ENCODE measurements at regions not wholly inside any gene's neighbourhood (a gene's known extent, or its start where the extent isn't known, plus 50 kb on each side); places are given as distances from the start of the nearest gene placed in this dataset.

GRCh38 chr3:21054064-21054463 is 696.9 kb downstream of the ZNF385D start:
- ATAC-seq (no peak), DNase-seq (ENCODE audit: low spot score) (no peak)
- no peaks in the 10 kb centered on the region for H3K36me3 Mint-ChIP-seq (ENCODE audit: low read depth)
- Histone ChIP-seq H3K36me3 (ENCODE audit: insufficient read depth) (no peaks in the 10 kb centered on the region), H3K4me2 (no peak overlapping the region), H3K27ac (ENCODE audit: low read depth) (no peak overlapping the region), H4K20me1 (replicated peaks; ENCODE audit: insufficient read depth) (no peaks in the 10 kb centered on the region), H3K79me2 (replicated peaks; ENCODE audit: insufficient read depth) (no peaks in the 10 kb centered on the region), H2AFZ (no peak overlapping the region), H3K9me2 (ENCODE audit: insufficient read depth) (no peaks in the 10 kb centered on the region), H3K27me3 (ENCODE audit: insufficient read depth) (no peaks in the 10 kb centered on the region), H3F3A (replicated peaks; ENCODE audit: low read depth) (no peaks in the 10 kb centered on the region), H3K4me3 (no peak overlapping the region), H3K4me1 (ENCODE audit: insufficient read depth) (no peaks in the 10 kb centered on the region)
- H3K4me1 Mint-ChIP-seq, result no peaks in the 10 kb centered on the region
- H3K27ac Mint-ChIP-seq, result no peak overlapping the region
- no peak for TF ChIP-seq EZH2phosphoT487 (IDR thresholded peaks at IDR 0.05; ENCODE audit: unreplicated experiment)
- H3K4me3 Mint-ChIP-seq, result no peak overlapping the region
- H3K27me3 Mint-ChIP-seq (ENCODE audit: insufficient read depth, low read depth, poor library complexity), result no peaks in the 10 kb centered on the region
- H3K9me3 Mint-ChIP-seq, result no peaks in the 10 kb centered on the region

- no peak overlapping the region for H2AFZ ChIP-seq
- ATAC-seq, result no peak
- no peak overlapping the region for H3K27ac Mint-ChIP-seq
- no peaks in the 10 kb centered on the region for H3K27me3 ChIP-seq (ENCODE audit: insufficient read depth)
- no peaks in the 10 kb centered on the region for H3K4me1 ChIP-seq (ENCODE audit: insufficient read depth)
- H3K79me2 ChIP-seq (replicated peaks; ENCODE audit: insufficient read depth), result no peaks in the 10 kb centered on the region
- DNase-seq (ENCODE audit: low spot score), result no peak
- H3K36me3 Mint-ChIP-seq (ENCODE audit: low read depth), result no peaks in the 10 kb centered on the region
- H3F3A ChIP-seq (replicated peaks; ENCODE audit: low read depth), result no peaks in the 10 kb centered on the region
- H3K27ac ChIP-seq (ENCODE audit: low read depth), result no peak overlapping the region
- H4K20me1 ChIP-seq (replicated peaks; ENCODE audit: insufficient read depth), result no peaks in the 10 kb centered on the region
- H3K4me1 Mint-ChIP-seq, result no peaks in the 10 kb centered on the region
- H3K9me2 ChIP-seq (ENCODE audit: insufficient read depth), result no peaks in the 10 kb centered on the region
- no peak overlapping the region for H3K4me3 Mint-ChIP-seq
- no peaks in the 10 kb centered on the region for H3K36me3 ChIP-seq (ENCODE audit: insufficient read depth)
- H3K4me3 ChIP-seq, result no peak overlapping the region
- no peak overlapping the region for H3K4me2 ChIP-seq
- H3K9me3 Mint-ChIP-seq, result no peaks in the 10 kb centered on the region
- H3K27me3 Mint-ChIP-seq (ENCODE audit: insufficient read depth, low read depth, poor library complexity), result no peaks in the 10 kb centered on the region
- no peak for TF ChIP-seq REST (IDR thresholded peaks at IDR 0.05; ENCODE audit: unreplicated experiment)
- no peak for TF ChIP-seq EZH2 (IDR thresholded peaks at IDR 0.05; ENCODE audit: low read depth, unreplicated experiment)
- no peak for TF ChIP-seq POLR2AphosphoS5 (IDR thresholded peaks at IDR 0.05; ENCODE audit: low read depth)
- TF ChIP-seq ZNF114 (CRISPR knock-in tag; IDR thresholded peaks at IDR 0.05), result no peak
- TF ChIP-seq ZNF462 (CRISPR knock-in tag; IDR thresholded peaks at IDR 0.05), result no peak
- no peak for TF ChIP-seq JUNB (IDR thresholded peaks at IDR 0.05; ENCODE audit: unreplicated experiment)
- TF ChIP-seq CREB1 (CRISPR knock-in tag; IDR thresholded peaks at IDR 0.05; ENCODE audit: low read depth), result no peak
- no peak for TF ChIP-seq ZNF331 (CRISPR knock-in tag; IDR thresholded peaks at IDR 0.05; ENCODE audit: low read depth)
- TF ChIP-seq CTCF (conservative IDR thresholded peaks at IDR 0.05; ENCODE audit: low read depth in 2 of 2), result no peak
- TF ChIP-seq NANOG (IDR thresholded peaks at IDR 0.05; ENCODE audit: borderline replicate concordance), result no peak
Observed at GRCh38 chr3:21049334-21050062, 701.5 kb downstream of the ZNF385D start.
